ENCODE measurements at regions not wholly inside any gene's neighbourhood (a gene's known extent, or its start where the extent isn't known, plus 50 kb on each side); places are given as distances from the start of the nearest gene placed in this dataset.

GRCh38 chr10:129099486-129099885 is 367.6 kb upstream of the MGMT start:
- TF ChIP-seq POLR2AphosphoS5 (IDR thresholded peaks at IDR 0.05; ENCODE audit: low read depth, low read length) (no peak), TAF1 (IDR thresholded peaks at IDR 0.05; ENCODE audit: borderline replicate concordance, insufficient read depth, low read length) (no peak)

All from PFSK-1 (cell line).